ENCODE measurements at regions not wholly inside any gene's neighbourhood (a gene's known extent, or its start where the extent isn't known, plus 50 kb on each side); places are given as distances from the start of the nearest gene placed in this dataset.

DNA sequence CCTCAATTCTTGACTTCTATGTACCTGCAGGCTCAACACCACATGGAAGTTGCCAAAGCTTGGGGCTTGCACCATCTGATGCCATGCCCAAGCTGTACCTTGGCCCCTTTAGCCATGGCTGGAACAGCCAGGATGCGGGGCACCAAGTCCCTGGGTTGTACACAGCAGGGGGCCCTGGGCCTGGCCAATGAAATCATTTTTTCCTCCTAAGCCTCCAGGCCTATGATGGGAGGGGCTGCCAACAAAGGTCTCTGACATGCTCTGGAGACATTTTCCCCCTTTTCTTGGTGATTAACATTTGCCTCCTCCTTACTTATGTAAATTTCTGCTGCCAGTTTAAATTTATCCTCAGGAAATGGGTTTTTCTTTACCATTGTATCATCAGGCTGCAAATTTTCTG, 1428.1 kb downstream of the C4orf33 start:
- no peak overlapping the region for H3K4me3 ChIP-seq
- H3K4me1 ChIP-seq (ENCODE audit: insufficient read depth) = no peaks in the 10 kb centered on the region
- H3F3A ChIP-seq (ENCODE audit: insufficient read depth) = no peaks in the 10 kb centered on the region
- H4K20me1 ChIP-seq (ENCODE audit: insufficient read depth) = no peaks in the 10 kb centered on the region
- 36 to 45% methylated on average over 1 of the region's 1 CpG for WGBS, 2 experiments (ENCODE audit: low coverage in 1 of 2, low lambda C conversion rate in 2 of 2, missing lambda C conversion rate in 2 of 2)
- H3K9me3 ChIP-seq (ENCODE audit: low read depth) = no peaks in the 10 kb centered on the region
- no peak for DNase-seq
- no peaks in the 10 kb centered on the region for H3K27me3 ChIP-seq (replicated peaks; ENCODE audit: insufficient read depth)
- H3K9me2 ChIP-seq (ENCODE audit: insufficient read depth) = no peaks in the 10 kb centered on the region
- no peak overlapping the region for H3K4me2 ChIP-seq (ENCODE audit: unreplicated experiment)
- no peak overlapping the region for H3K27ac ChIP-seq
- no peaks in the 10 kb centered on the region for H3K79me2 ChIP-seq (ENCODE audit: insufficient read depth)
- no peaks in the 10 kb centered on the region for H3K36me3 ChIP-seq (ENCODE audit: low read depth)
- H2AFZ ChIP-seq = no peak overlapping the region
- TF ChIP-seq EZH2 (IDR thresholded peaks at IDR 0.05; ENCODE audit: insufficient read depth, poor library complexity, severe bottlenecking) = no peak
- no peak for TF ChIP-seq EZH2phosphoT487 (IDR thresholded peaks at IDR 0.05; ENCODE audit: insufficient read depth, low read depth)
- no peak overlapping the region for H3K9ac ChIP-seq
- in situ Hi-C loops (cut with MboI) = no loop called here

DNA sequence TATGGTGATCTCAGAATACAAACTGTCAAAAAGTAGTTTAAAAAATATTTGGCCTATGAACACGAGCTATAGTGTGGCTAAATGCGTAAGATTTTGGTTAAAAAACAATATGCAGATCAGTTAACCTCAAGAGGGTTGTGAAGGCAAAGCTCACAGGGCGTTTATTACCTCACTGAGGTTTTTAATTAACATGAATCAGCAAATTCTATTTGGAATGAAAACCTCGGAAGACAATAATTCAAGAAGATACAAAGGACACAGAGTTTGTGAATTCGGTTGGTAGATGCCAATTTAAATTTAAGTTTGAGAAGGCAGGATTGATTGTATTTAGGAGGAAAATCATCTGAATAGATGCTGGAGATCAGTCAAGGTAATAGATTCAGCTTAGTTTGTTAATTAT, 1434.6 kb downstream of the C4orf33 start:
- no peak for DNase-seq
- no peak overlapping the region for H3K9ac ChIP-seq
- no peak overlapping the region for H3K4me3 ChIP-seq
- H3K4me1 ChIP-seq (ENCODE audit: insufficient read depth) = no peaks in the 10 kb centered on the region
- no peak overlapping the region for H3K4me2 ChIP-seq (ENCODE audit: unreplicated experiment)
- H3K27ac ChIP-seq = no peak overlapping the region
- WGBS, 2 experiments (ENCODE audit: low coverage in 1 of 2, low lambda C conversion rate in 2 of 2, missing lambda C conversion rate in 2 of 2) = 12 to 15% methylated on average over 5 of the region's 5 CpGs
- no peaks in the 10 kb centered on the region for H3K27me3 ChIP-seq (replicated peaks; ENCODE audit: insufficient read depth)
- no peaks in the 10 kb centered on the region for H3K9me2 ChIP-seq (ENCODE audit: insufficient read depth)
- no peaks in the 10 kb centered on the region for H3F3A ChIP-seq (ENCODE audit: insufficient read depth)
- no peak overlapping the region for H2AFZ ChIP-seq
- H4K20me1 ChIP-seq (ENCODE audit: insufficient read depth) = no peaks in the 10 kb centered on the region
- H3K36me3 ChIP-seq (ENCODE audit: low read depth) = no peaks in the 10 kb centered on the region
- no peaks in the 10 kb centered on the region for H3K79me2 ChIP-seq (ENCODE audit: insufficient read depth)
- TF ChIP-seq EZH2 (IDR thresholded peaks at IDR 0.05; ENCODE audit: insufficient read depth, poor library complexity, severe bottlenecking) (no peak), EZH2phosphoT487 (IDR thresholded peaks at IDR 0.05; ENCODE audit: insufficient read depth, low read depth) (no peak)
- in situ Hi-C loops (cut with MboI) = no loop called here
- no peaks in the 10 kb centered on the region for H3K9me3 ChIP-seq (ENCODE audit: low read depth)

DNA sequence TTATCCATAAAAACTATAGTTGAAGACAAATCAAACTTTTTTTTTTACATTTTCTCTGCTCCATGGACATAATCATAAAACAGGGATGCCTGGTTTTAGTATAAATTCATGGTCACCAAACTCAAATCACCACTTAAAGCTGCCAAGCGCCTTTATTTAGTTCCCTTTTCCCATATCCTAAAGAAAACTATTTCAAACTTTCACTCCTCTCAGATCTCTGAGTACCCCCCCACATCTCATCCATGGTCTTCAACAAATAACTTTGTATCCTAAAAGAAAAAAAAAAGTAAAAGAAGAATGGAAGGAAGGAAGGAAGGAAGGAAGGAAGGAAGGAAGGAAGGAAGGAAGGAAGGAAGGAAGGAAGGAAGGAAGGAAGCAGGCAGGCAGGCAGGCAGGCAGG, 1438.7 kb downstream of the C4orf33 start:
- 7 to 10% methylated on average over 1 of the region's 1 CpG for WGBS, 2 experiments (ENCODE audit: low coverage in 1 of 2, low lambda C conversion rate in 2 of 2, missing lambda C conversion rate in 2 of 2)

DNA sequence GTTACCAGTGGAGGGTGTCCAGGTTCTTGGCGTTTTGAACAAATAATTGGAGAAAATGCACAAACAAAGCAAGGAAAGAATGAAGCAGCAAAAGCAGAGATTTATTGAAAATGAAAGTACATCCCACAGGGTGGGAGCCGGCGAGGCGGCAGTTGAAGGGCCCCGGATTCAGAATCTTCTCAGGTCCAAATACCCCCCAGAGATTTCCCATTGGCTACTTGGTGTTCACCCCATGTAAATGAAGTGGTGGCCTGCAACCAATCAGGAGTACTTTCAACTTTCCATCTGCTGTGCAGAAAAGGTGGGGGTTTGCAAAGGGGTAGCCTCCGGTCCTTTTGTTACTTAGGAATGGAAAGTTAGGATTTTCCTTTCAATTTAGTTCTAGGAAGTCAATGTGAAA, 1447.0 kb downstream of the C4orf33 start:
- Histone ChIP-seq H3K9me2 (ENCODE audit: insufficient read depth) (no peaks in the 10 kb centered on the region), H3F3A (ENCODE audit: insufficient read depth) (no peaks in the 10 kb centered on the region), H3K9ac (no peak overlapping the region), H3K27ac (no peak overlapping the region), H3K4me2 (ENCODE audit: unreplicated experiment) (no peak overlapping the region), H3K4me1 (ENCODE audit: insufficient read depth) (no peaks in the 10 kb centered on the region), H4K20me1 (ENCODE audit: insufficient read depth) (no peaks in the 10 kb centered on the region), H3K36me3 (ENCODE audit: low read depth) (no peaks in the 10 kb centered on the region), H3K79me2 (ENCODE audit: insufficient read depth) (no peaks in the 10 kb centered on the region), H3K27me3 (replicated peaks; ENCODE audit: insufficient read depth) (no peaks in the 10 kb centered on the region), H3K4me3 (no peak overlapping the region), H3K9me3 (ENCODE audit: low read depth) (no peaks in the 10 kb centered on the region), H2AFZ (no peak overlapping the region)
- WGBS, 2 experiments (ENCODE audit: low coverage in 1 of 2, low lambda C conversion rate in 2 of 2, missing lambda C conversion rate in 2 of 2) = 32 to 39% methylated on average over 6 of the region's 6 CpGs
- in situ Hi-C loops (cut with MboI) = no loop called here
- TF ChIP-seq EZH2phosphoT487 (IDR thresholded peaks at IDR 0.05; ENCODE audit: insufficient read depth, low read depth) = no peak
- DNase-seq = no peak

More for the DNA sequence above, 1438.7 kb downstream of the C4orf33 start:
- Histone ChIP-seq H2AFZ (no peak overlapping the region), H3F3A (ENCODE audit: insufficient read depth) (no peaks in the 10 kb centered on the region), H3K79me2 (ENCODE audit: insufficient read depth) (no peaks in the 10 kb centered on the region), H3K4me3 (no peak overlapping the region), H3K9me3 (ENCODE audit: low read depth) (no peaks in the 10 kb centered on the region), H3K27ac (no peak overlapping the region), H3K4me2 (ENCODE audit: unreplicated experiment) (no peak overlapping the region), H3K27me3 (replicated peaks; ENCODE audit: insufficient read depth) (no peaks in the 10 kb centered on the region), H3K36me3 (ENCODE audit: low read depth) (no peaks in the 10 kb centered on the region), H3K9me2 (ENCODE audit: insufficient read depth) (no peaks in the 10 kb centered on the region), H3K4me1 (ENCODE audit: insufficient read depth) (no peaks in the 10 kb centered on the region), H4K20me1 (ENCODE audit: insufficient read depth) (no peaks in the 10 kb centered on the region), H3K9ac (no peak overlapping the region)
- TF ChIP-seq EZH2 (IDR thresholded peaks at IDR 0.05; ENCODE audit: insufficient read depth, poor library complexity, severe bottlenecking) (no peak), EZH2phosphoT487 (IDR thresholded peaks at IDR 0.05; ENCODE audit: insufficient read depth, low read depth) (no peak)
- no peak for DNase-seq
- in situ Hi-C loops (cut with MboI) = no loop called here

DNA sequence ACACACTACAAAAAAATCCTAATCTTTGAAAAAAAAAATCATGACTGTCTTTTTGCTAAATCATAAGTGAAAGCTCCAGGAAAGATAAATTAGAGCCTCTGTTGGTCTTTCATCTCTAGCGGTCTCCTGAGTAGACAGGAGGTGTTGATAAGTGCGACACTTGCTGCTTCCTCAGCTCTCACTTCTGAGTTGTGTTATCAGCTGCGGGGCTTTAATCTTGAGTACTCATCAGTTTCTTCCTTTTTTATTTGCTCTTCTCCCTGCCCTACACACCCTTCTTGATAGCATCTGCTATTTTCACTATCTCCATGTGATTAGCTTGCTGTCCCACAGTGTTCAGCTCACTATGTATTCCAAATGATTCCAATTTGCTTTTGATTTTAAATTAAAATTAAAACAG, 1449.2 kb downstream of the C4orf33 start:
- H2AFZ ChIP-seq = no peak overlapping the region
- H4K20me1 ChIP-seq (ENCODE audit: insufficient read depth) = no peaks in the 10 kb centered on the region
- H3K27me3 ChIP-seq (replicated peaks; ENCODE audit: insufficient read depth) = no peaks in the 10 kb centered on the region
- H3K4me1 ChIP-seq (ENCODE audit: insufficient read depth) = no peaks in the 10 kb centered on the region
- in situ Hi-C loops (cut with MboI) = no loop called here
- peaks cover 2% of the 10 kb centered on the region for H3K9me3 ChIP-seq (ENCODE audit: low read depth)
- 14 to 15% methylated on average over 3 of the region's 3 CpGs for WGBS, 2 experiments (ENCODE audit: low coverage in 1 of 2, low lambda C conversion rate in 2 of 2, missing lambda C conversion rate in 2 of 2)
- H3K36me3 ChIP-seq (ENCODE audit: low read depth) = no peaks in the 10 kb centered on the region
- H3K9me2 ChIP-seq (ENCODE audit: insufficient read depth) = no peaks in the 10 kb centered on the region
- no peak overlapping the region for H3K9ac ChIP-seq
- no peak for DNase-seq
- no peaks in the 10 kb centered on the region for H3F3A ChIP-seq (ENCODE audit: insufficient read depth)
- no peaks in the 10 kb centered on the region for H3K79me2 ChIP-seq (ENCODE audit: insufficient read depth)
- TF ChIP-seq EZH2 (IDR thresholded peaks at IDR 0.05; ENCODE audit: insufficient read depth, poor library complexity, severe bottlenecking) (no peak), EZH2phosphoT487 (IDR thresholded peaks at IDR 0.05; ENCODE audit: insufficient read depth, low read depth) (no peak)
- H3K4me3 ChIP-seq = no peak overlapping the region
- H3K4me2 ChIP-seq (ENCODE audit: unreplicated experiment) = no peak overlapping the region
- no peak overlapping the region for H3K27ac ChIP-seq

Measured in GM23248 (cell line).